Nephron (organoid): ENCODE measurements at regions not wholly inside any gene's neighbourhood (a gene's known extent, or its start where the extent isn't known, plus 50 kb on each side); places are given as distances from the start of the nearest gene placed in this dataset.

ENCODE experiments used
- H3K27ac Mint-ChIP-seq, 3 experiments: 2 replicates each; pipeline ENCODE4 v1.8.0; 2020; ENCODE audit warnings: mixed read lengths in 3 of 3, mild to moderate bottlenecking in 2 of 3, moderate library complexity in 1 of 3
- H3K27me3 Mint-ChIP-seq: 2 replicates; pipeline ENCODE4 v1.8.0; 2021; ENCODE audit warnings: low read depth, mild to moderate bottlenecking, moderate library complexity, mixed read lengths
- H3K36me3 Mint-ChIP-seq: 2 replicates; pipeline ENCODE4 v1.8.0; 2020; ENCODE audit warnings: low read depth, mixed read lengths
- H3K4me1 Mint-ChIP-seq: 2 replicates; pipeline ENCODE4 v1.8.0; 2020; ENCODE audit warnings: mixed read lengths
- H3K4me3 Mint-ChIP-seq, 3 experiments: 2 replicates each; pipeline ENCODE4 v1.8.0; 2020; ENCODE audit warnings: mild to moderate bottlenecking in 3 of 3, mixed read lengths in 3 of 3, moderate library complexity in 2 of 3
- H3K9me3 Mint-ChIP-seq: 2 replicates; pipeline ENCODE4 v1.8.0; 2020; ENCODE audit warnings: mixed read lengths
- CTCF ChIP-seq, 3 experiments: fragments of 200-600 bp; sonication (generic); IDR thresholded peaks; one replicate each; pipeline ENCODE4 v1.5.0; 2021; ENCODE audit warnings: antibody characterized with exemption in 3 of 3; ENCODE audit not compliant: unreplicated experiment in 3 of 3

GRCh38 chr13:31972453-31972852 lies 59.1 kb upstream of the FRY start:
- Mint-ChIP-seq H3K9me3 (peaks cover 7% of the 10 kb centered on the region), H3K4me3 (no peak overlapping the region), H3K27ac (no peak overlapping the region), H3K27me3 (peaks cover 3% of the 10 kb centered on the region), H3K4me1 (peaks cover 28% of the 10 kb centered on the region), H3K36me3 (peaks cover 7% of the 10 kb centered on the region)
- TF ChIP-seq CTCF (IDR thresholded peaks at IDR 0.05; ENCODE audit: unreplicated experiment in 3 of 3): no peak

GRCh38 chr13:31978021-31978420 lies 53.6 kb upstream of the FRY start:
- H3K27ac Mint-ChIP-seq: no peak overlapping the region
- no peaks in the 10 kb centered on the region for H3K36me3 Mint-ChIP-seq
- H3K4me3 Mint-ChIP-seq: no peak overlapping the region
- no peaks in the 10 kb centered on the region for H3K4me1 Mint-ChIP-seq
- no peak for TF ChIP-seq CTCF (IDR thresholded peaks at IDR 0.05; ENCODE audit: unreplicated experiment in 3 of 3)
- no peaks in the 10 kb centered on the region for H3K27me3 Mint-ChIP-seq
- H3K9me3 Mint-ChIP-seq: no peaks in the 10 kb centered on the region

DNA sequence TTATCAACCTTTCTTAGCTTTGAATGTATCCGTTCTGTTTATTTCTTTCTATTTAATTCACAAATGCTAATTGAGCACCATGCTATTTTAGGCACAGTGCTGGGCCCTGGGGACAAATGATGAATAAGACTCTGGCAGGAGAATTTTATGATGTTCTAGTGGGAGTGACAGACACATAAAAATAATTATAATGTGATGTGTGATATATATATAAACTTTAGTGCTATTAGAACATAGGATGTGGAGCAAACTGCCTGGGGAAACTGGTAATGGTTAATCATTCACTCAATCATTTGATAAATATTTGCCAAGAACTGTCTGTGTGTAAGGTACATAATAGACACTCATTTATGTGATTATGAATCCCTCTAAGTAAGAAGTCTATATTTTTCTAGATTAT lies 50.7 kb upstream of the FRY start:
- H3K4me3 Mint-ChIP-seq: no peak overlapping the region
- H3K27ac Mint-ChIP-seq: no peak overlapping the region
- no peaks in the 10 kb centered on the region for H3K36me3 Mint-ChIP-seq
- no peak for TF ChIP-seq CTCF (IDR thresholded peaks at IDR 0.05; ENCODE audit: unreplicated experiment in 3 of 3)
- no peaks in the 10 kb centered on the region for H3K4me1 Mint-ChIP-seq
- H3K9me3 Mint-ChIP-seq: no peaks in the 10 kb centered on the region
- no peaks in the 10 kb centered on the region for H3K27me3 Mint-ChIP-seq
